ENCODE measurements at regions not wholly inside any gene's neighbourhood (a gene's known extent, or its start where the extent isn't known, plus 50 kb on each side); places are given as distances from the start of the nearest gene placed in this dataset.

- DNase-seq (ENCODE audit: low read depth in 4 of 4, low spot score in 3 of 4) = no peak
Measured at GRCh38 chr9:108724122-108724521, 131.7 kb downstream of the ACTL7B start.

- DNase-seq (ENCODE audit: low read depth in 4 of 4, low spot score in 3 of 4) = no peak
Measured at GRCh38 chr9:108722396-108722795, 133.4 kb downstream of the ACTL7B start.

DNA sequence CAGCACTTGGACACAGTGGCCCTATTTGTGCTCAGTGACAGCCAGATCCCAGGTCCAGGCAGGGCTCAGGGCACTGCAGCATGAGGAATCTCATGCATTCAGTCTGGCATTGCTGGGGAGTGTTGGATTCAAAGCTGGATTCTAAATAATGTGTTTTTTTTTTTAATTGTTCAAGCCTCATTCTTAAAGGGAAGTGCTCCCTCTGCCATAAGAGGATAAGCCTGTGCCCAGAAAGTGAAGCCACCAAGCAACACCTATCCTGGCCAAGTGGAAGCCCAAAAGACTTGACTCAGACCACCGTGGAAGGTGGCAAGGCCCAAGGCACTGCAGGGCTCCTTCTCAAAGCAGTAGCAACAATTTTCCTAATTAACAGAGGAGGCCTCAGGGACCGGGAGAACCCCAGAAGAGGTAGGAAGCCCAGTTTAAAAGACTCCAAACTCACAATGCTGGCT is 135.6 kb downstream of the ACTL7B start:
- DNase-seq (ENCODE audit: low read depth in 4 of 4, low spot score in 3 of 4) = no peak

- no peak for DNase-seq (ENCODE audit: low read depth in 4 of 4, low spot score in 3 of 4)
Measured at GRCh38 chr9:108710424-108710823, 145.4 kb downstream of the ACTL7B start.

GRCh38 chr9:108709997-108710396 is 145.8 kb downstream of the ACTL7B start:
- DNase-seq (ENCODE audit: low read depth in 4 of 4, low spot score in 3 of 4) = no peak

GRCh38 chr9:108709126-108709525 is 146.7 kb downstream of the ACTL7B start:
- DNase-seq (ENCODE audit: low read depth in 4 of 4, low spot score in 3 of 4) = no peak

- DNase-seq (ENCODE audit: low read depth in 4 of 4, low spot score in 3 of 4) = no peak
Measured at GRCh38 chr9:108708448-108708847, 147.3 kb downstream of the ACTL7B start.

- no peak for DNase-seq (ENCODE audit: low read depth in 4 of 4, low spot score in 3 of 4)
Measured at GRCh38 chr9:108707120-108707519, 148.7 kb downstream of the ACTL7B start.

DNA sequence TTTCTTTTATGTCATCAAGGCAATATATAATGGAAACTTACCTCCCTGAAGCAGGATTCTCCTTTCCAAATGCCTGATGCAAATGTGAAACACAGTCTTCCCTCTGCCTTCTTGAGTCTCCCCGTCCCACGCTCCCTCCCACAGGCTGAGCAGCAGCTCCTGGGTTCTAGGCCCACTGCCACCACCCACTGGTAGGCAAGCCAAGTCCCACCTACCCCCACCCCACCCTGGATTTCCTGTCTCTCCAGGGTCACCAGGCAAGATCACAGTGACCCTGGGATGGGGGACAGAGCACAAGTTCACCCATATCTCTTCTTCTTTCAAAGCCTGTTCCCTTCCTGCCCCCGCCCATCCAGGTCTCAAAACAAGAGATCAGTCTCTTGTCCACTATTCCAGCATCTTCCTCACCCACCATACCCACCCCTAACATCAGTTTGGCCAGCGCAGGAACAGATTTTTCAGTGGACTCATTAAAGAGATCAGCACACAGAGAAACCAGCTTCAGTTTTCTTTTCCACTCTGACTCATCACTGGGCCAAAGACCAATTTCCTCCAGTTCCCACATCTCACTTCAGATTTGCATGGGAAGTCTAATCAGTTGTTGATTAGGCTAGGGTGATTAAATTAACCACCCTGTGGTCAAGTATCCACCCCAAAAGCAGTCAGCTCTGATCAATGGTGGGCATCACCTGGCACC is 151.5 kb downstream of the ACTL7B start:
- DNase-seq (ENCODE audit: low read depth in 4 of 4, low spot score in 3 of 4) = no peak

GRCh38 chr9:108703429-108703828 is 152.4 kb downstream of the ACTL7B start:
- DNase-seq (ENCODE audit: low read depth in 4 of 4, low spot score in 3 of 4) = no peak

DNA sequence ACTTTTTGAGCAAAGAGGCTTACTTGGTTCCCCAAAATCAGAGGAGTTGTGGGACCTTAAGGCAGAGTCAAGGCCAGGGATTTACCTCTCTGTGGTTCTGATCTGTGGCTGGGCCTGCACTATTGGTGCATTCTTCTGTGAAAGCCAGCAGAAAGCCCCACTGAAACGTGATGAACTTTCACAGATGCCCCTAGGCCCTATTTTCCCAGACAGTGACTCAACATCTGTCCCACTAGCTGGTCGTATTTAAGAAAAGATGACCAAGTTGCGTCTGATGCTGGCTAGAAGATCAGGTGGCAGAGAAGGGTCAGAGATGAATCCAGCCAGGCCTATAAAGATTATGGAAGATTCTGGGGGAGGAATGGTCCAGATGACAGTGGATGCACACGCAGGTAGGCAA is 153.1 kb downstream of the ACTL7B start:
- no peak for DNase-seq (ENCODE audit: low read depth in 4 of 4, low spot score in 3 of 4)

DNA sequence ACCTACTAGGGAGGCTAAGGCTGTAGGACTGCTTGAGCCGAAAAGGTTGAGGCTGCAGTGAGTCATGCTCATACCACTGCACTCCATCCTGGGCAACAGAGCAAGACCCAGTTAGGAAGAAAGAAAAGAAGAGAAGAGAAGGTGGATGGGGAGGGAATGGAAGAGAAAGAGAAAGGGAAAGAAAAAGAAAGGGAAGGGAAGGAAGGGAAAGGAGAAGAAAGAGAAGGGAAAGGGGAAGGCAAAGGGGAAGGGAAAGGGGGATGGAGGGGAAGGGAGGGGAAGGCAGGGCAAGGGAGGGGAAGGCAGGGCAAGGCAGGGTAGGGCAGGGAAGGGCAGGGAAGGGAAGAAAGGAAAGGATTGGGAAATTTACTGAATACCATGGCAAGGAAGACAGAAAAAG is 157.0 kb downstream of the ACTL7B start:
- DNase-seq (ENCODE audit: low read depth in 4 of 4, low spot score in 3 of 4) = no peak

GRCh38 chr9:108698231-108698630 is 157.6 kb downstream of the ACTL7B start:
- DNase-seq (ENCODE audit: low read depth in 4 of 4, low spot score in 3 of 4) = no peak

GRCh38 chr9:108696156-108696555 is 159.6 kb downstream of the ACTL7B start:
- DNase-seq (ENCODE audit: low read depth in 4 of 4, low spot score in 3 of 4) = no peak

GRCh38 chr9:108694170-108694569 is 161.6 kb downstream of the ACTL7B start:
- DNase-seq (ENCODE audit: low read depth in 4 of 4, low spot score in 3 of 4) = no peak

GRCh38 chr9:108691614-108692013 is 164.2 kb downstream of the ACTL7B start:
- DNase-seq (ENCODE audit: low read depth in 4 of 4, low spot score in 3 of 4) = no peak

DNA sequence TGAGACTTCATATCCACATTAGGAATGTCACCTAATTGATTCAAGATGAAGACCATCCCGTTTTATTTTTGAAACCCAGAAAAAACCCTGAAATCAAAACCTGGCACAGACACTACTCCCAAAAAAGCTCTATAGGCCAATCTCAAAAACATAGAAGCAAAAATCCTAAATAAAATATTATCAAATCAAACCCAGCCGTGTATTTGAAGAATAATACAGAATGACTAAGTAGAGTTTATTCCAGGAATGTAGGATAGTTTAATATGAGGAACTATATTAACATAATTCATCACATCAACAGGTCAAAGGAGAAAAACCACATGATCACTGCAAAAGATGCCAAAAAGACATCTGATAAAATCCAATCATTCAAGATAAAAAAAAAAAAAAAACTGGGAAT is 167.1 kb downstream of the ACTL7B start:
- DNase-seq (ENCODE audit: low read depth in 4 of 4, low spot score in 3 of 4) = no peak

GRCh38 chr9:108688051-108688450 is 167.7 kb downstream of the ACTL7B start:
- no peak for DNase-seq (ENCODE audit: low read depth in 4 of 4, low spot score in 3 of 4)

DNA sequence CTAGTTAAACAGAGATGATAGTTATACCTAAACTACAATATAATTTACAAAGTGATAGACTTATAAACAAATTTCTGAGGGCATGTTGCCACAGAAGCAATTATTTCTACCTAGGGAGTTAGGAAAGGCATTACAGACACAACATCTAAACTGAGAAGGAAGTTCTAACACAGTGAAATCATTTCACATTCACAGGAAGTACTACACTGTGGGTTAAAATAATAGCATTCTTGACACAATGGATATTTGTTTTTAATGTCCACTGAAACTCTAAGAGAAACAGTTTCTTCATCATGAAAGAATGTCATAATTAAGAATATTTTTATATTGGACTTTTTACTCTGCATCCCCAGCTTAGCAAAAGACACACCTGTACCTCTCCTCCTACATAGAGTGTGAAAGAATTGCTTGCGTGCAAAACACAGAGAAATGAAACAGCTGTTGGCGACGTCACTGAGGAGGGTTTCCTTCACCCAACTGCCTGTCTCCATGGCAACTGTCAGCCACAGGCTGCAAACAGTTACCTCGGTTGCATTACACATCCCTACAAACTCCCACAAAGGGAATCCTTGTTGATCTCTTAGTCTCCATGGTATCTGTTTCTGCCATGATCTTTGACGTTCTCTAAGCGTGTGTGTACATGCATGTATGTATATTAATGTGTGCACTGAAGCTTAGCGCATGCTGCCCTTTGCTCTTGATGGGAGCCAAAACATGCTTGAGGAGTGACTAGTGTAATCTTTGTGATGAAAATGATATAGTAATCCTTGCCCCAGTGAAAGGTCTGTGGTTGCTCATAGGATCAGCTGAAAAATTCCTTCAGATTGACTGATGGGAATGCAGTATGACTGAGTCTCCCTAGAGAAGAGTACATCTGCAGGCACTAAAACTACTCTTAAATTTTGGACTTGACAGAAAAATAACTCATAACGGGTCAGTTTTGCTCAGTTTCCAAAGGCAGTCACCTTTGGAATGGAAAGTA is 168.5 kb downstream of the ACTL7B start:
- DNase-seq (ENCODE audit: low read depth in 4 of 4, low spot score in 3 of 4) = no peak

DNA sequence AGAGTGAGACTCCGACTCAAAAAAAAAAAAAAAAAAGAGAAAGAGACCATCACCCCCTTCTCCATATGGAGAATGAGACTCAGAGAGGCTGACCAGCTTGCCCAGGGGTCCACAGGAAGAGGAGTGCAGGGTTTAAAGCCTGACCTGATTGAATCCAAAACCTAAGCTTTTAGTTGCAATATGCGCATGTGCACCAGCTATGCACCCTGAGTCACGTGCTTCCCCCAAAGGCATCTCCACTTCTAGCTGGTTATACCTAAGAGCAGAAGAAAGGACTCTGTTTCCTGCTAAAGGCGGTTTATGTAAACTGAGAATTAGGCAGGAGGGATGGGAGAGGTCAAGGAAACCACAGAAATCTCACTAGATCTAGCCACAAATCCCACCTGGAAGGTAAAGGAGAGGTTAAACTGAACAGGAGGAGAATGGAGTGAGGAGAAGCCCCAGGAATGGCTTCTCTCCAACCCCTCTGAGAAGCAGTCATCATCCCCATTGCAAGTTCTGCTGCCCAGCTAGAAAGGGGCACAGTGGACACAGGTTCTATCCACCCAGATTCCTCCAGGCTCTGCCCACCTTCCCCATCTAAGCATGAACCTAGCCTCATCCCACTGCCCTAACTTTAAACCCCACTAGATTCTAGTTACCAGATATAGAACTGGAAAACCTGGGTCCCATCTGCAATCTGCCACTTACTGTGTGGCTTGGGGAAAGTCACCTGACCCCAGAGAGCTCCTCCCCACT is 171.3 kb downstream of the ACTL7B start:
- DNase-seq (ENCODE audit: low read depth in 4 of 4, low spot score in 3 of 4) = no peak

GRCh38 chr9:108683245-108683644 is 172.5 kb downstream of the ACTL7B start:
- DNase-seq (ENCODE audit: low read depth in 4 of 4, low spot score in 3 of 4) = no peak

Data from left renal pelvis (tissue), 4 donors.